NOMO-1 (cell line): ENCODE measurements at regions not wholly inside any gene's neighbourhood (a gene's known extent, or its start where the extent isn't known, plus 50 kb on each side); places are given as distances from the start of the nearest gene placed in this dataset.
A peak's percentile ranks its signal among the peaks of the same experiment; 100 is the strongest.

Source experiments
- DNase-seq, 2 experiments: peaks; one replicate each; lab custom pipeline; 2025; ENCODE audit not compliant: unreplicated experiment in 2 of 2; lab: John Stamatoyannopoulos, UW

DNA sequence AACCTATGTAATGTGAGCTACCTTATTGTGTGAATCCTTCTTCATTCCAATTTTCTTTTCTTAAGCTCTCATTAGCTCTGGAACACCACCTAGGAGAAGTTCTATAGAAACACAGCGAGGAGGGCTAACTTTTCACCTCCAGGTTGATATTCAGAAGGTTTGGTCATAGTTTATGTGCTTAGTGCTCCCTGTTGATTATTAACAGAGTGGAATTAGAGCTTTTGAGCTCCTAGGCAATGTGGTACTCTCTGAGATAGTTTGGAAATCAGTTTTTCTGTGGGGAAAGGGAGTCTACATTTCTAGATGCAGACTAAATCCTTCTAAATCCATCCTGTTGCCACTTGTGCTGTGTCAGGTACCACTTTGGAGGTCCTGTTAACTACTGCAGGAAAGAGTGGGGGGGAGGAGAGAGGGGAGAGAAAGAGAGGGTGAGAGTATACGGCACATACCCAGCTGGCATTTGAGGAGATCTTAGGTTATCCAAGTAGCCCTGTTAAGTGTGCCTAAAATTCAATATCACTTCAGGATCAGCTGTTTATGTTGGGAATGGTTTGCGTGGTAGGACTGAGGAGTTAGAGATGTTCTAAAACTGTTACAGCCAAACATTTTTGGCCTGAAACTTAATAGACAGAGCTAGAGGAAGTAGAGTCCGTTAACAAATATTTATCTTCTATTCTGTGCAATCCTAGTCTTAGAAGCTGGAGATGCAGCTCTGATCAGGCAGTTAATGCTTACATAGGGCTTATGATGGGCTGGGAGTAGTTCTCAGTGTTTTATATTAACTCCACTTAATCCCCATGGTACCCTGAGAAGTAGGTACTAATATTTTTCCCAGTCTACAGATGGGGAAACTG, 117.5 kb upstream of the PROK2 start:
- no peak for DNase-seq

DNA sequence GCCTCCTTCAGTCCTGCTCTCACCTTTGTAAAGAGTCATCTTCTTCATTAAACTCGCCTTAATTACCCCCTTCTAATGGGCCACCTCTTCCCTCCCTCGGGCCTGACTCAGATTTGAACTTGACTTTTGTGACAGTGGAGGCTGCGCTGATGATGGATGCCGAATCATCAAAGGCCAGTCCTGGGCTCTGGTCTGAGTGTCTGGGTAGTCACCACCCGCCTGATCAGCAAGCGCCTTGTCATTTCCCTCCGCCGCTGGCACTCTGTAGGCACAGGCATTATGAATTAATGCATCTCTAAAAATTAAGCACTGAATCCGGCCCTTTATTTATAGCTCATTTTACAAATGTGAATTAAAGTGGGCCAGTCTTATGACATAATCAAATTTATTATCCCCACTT, 116.7 kb upstream of the PROK2 start:
- no peak for DNase-seq

DNA sequence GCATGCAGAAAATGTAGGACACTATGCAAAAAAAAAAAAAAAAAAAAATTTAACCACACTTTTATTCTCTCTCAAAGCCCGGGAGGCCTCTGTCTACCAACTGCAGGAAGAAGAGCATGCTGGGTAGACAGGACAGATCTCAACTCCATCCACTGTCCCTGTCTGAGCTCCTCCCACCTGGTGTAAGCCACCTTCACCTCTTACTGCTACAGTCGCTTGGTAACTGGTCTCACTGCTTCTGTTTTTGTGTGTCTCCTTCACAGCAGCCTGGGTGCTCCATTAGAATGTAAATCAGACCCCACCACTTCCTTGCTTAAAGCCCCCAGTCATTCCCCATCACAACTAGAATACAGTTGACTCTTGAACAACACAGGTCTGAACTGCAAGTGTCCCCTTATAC, 115.1 kb upstream of the PROK2 start:
- peak in 1 of 2 experiments; percentile 8 for DNase-seq

DNA sequence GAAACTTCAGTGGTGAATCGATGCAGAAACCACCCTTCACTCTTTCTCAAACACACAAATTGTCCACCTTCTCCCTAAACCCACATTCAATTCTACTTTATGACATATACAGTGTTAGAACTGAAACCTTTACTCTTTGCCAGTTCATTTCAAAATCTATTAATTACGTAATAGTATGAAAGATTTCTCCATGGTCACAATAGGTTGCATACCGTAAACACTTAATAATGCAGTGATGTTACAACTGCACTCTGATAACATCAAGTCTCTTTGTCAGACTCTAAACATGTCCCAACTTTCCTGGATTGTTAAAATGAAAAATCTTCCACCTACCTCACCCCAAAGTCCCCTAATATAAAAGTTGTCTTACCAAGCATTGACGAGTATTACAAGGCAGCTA, 111.8 kb upstream of the PROK2 start:
- DNase-seq, result no peak

DNA sequence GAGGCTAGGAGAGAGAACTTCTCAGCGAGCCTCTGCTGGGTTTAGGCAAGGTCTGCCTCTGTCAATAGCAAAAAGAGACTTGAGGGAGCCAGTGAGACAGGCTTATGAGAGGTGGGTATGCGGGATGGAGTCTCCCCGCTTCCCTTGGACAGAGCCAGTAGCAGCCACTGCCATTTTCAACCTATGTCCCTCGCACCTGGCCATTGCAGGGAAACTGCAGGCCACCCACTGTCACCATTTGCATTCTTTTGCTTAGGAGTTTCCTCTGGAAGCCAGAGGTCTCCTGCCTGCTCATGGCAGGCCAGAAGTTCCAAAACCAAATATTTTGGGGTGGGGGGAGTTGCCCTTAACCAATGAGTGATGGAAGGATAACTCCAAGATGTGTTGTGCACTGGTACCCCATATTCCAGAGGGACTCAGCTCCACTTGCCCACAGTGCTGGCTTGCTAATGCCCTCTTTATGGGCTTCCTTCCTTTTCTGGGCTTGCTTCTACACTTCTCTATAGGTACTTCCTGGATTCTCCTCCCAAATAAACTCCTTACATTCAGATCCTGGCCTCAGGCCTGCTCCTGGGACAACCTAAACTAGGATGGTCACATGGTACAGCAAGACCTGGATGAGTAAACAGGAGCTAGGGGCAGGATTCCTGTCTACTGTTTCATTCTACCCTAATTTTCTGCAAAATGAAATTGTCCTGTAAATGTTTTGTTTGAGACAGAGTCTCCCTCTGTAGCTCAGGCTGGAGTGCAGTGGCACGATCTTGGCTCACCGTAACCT, 108.9 kb upstream of the PROK2 start:
- DNase-seq, result no peak

DNA sequence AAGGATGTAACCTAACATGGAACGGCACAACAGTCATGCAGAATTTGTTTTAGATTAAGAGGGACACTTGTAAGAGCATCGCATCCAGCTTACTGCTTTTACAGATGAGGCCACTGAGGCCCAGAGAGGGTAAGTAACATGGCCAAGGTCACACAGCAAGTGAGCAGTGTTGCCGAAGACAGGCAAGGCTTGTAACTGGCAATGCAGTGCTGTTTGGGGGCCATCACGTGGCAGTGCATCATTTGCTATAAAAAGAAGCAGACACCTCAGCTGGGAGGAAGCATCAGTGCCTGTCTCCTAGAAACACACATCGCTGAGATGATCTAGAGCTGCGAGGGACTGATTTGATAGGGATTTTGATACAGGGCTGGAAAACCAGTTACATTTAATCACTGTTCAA, 108.2 kb upstream of the PROK2 start:
- no peak for DNase-seq

DNA sequence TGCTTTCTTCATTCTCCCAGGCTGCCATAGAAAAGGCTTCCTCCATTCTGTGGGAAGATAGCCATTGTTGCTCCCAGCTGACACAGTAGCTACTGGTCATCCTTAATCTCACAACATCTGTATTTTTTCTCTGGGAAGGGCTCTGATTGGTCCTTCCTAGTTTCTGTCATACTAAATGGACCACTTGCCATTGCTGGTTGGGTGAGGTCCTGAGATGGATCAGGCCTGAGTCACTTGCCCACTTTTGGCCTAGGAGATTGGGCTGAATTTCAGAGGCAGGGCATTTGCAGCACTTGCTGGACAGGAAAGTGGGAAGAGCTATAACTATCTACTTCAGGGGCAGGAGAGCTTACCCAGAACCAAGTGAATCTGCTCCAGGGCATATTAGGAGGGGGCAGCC, 106.5 kb upstream of the PROK2 start:
- no peak for DNase-seq

DNA sequence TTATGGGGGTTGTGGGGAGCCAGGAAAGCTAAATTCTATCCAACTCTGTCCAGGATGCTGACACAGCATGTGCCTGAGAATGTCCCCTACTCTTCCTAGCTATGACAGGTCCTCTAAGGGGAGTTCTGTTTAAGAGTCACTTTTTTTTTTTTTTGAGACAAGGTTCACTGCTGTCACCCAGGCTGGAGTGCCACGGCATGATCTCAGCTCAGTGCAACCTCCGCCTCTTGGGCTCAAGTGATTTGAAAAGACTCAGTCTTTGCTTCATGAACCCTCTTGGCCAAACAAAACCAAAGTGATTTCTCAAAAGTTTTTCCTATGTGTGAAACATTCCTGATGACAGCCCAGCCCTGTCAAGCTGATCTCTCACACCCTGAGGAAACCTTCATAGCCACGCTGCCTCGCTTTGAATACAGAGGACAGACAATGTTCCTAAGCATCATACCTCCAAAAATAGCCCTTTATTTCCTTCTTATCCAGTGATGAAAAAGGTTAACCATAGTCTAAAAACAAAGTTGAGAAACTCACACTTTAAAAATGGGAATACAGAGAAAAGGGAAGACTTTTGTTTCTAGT, 105.5 kb upstream of the PROK2 start:
- no peak for DNase-seq

DNA sequence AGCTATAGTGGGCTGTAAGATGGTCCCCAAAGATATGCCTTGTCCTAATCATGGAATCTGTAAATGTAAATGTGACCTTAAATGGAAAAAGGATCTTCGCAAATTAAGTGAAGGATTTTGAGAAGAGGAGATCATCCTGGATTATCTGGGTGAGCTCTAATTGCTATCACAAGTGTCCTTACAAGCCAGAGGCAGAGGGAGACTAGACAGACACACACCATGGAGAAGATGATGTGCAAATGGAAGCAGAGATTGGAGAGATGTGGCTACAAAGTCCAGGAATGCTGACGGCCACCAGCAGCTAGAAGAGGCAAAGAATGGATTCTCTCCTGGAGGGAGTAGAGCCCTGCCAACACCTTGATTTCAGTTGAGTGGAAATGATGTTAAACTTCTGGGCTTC, 102.3 kb upstream of the PROK2 start:
- DNase-seq, result no peak

DNA sequence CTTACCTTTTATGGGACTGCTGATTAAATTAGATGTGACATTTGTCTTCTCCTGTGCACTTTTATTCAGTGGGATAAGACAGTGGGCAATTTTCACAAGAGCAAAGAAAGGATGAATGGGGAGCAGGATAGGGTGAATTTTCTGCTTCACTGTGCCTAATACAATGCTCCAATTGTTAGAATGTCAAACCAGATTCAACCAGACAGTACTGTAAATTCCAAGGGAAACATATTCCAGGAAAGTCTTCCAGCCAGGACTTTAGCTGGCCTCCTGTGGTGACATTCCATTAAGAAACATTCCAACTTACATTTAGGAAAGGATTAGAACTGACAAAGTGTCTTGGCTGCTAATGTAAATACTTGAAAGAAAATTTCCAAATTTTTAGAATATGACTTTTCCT, 100.1 kb upstream of the PROK2 start:
- DNase-seq, result no peak

DNA sequence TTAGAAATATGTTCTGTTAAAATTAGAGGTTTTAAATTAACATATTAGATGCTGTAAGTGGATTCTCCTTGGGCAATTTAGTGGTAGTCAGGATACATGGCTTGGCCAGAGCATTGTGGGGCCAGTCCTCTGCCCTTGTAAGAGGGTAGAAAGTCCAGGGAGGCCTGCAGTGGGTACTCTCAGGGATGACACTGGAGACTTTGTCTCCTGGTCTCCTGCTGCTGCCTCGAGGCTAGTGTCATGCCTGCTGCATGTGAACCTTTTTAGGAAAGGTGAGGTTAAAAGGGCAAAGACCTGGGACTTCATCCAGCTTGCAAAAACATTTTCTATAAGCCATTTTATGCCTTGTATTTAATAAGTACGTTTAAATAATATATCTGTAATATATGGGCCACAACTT, 96.8 kb upstream of the PROK2 start:
- DNase-seq, result no peak

DNA sequence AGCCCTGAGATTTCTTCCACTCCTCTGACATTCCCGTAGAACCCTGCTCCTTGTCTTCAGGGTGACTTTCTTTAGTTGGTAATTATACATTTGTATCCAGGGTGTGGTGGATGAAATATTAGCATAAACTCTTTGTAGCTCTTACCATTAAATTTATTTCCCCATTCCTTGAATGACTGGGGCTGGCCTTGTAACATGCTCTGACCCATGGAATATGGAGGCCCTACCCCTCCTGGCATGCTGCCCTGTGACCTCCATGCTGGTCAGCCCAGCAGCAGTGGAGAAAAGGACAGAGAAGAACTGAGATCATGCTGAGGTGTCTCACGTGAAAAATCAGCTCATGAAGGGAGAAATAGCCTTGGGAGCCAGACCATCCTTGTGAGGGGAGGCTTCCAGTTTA, 96.1 kb upstream of the PROK2 start:
- DNase-seq, result no peak

DNA sequence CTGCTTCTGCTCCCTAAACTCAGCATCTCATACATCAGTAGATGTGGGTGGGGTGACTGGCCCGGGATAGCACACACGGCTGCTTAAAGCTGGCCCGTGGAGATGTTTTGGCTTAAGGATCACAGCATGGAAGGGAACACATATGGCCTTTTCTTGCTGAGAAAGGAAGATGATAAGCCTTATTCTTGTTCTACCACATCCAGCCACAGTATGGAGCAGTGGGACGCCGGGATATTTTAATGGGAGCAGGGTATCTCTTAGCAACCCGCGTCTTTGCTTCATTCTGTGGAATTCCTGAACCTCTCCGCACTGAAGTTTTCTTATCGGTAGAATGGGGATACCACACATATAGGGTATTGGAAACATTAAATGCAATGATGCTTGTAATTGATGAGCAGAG, 94.1 kb upstream of the PROK2 start:
- DNase-seq, result no peak

DNA sequence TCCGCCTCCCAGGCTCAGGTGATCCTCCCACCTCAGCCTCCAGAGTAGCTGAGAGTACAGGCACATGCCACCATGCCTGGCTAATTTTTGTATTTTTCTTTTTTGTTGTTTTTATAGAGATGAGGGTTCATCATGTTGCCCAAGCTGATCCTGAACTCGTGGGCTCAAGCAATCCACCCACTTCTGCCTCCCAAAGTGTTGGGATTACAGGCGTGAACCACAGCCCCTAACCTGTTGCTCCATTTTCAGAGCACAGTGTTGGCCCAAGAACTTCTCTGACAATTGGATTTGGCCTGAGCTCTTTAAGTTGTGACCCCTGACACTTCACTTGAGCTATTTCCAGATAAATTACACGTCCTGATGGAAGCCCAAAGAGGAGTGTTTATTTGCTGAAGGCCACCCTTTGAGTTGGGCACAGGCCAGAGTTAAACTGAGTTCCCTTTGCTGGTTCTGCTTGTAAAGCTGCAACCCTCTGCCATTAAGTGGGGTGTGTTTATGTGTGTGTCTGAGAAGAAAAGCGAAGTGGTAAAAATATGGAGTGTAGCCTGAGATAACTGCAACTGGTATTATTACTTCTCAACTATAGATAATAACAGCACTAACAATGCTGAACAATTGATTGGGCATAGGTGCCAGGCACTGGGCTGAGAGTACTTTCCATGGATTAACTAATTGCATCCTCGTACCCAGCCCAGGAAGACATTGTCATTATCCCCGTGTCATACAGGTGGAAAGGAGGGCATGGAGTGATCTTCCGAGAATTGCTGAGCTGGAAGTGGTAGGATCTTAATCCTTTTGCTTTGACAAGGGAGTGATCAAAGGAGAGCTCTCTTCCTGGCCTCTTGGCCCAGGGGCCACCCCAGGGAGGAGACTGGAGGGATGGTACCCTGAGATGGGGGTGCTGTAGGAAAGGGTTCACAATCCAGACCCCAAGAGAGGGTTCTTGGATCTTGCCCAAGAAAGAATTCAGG, 91.5 kb upstream of the PROK2 start:
- DNase-seq, result no peak

DNA sequence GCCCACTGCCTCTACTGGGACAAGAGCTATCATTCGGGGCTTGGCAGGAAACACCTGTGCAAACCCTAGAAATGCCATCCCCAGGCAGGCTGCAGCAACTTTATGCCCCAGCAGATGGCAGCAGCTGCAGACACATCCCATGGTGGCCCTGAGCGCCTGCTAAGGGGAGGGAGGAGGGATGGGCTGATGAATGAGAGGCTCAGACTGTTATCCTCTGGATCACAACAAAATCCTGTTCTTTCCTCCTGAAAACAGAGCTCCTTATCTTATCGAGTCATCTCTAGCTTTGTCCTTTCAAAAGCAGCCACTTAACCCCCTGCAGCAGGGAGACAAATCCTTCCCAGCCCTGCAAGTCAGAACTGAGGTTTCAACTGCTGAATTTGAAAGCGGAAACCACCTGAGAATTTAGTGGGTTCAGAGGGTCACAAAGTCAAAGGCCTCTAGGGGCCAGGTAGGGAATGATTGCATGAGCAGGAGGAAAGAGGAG, 90.6 kb upstream of the PROK2 start:
- peak; percentile 38 to 50 for DNase-seq

DNA sequence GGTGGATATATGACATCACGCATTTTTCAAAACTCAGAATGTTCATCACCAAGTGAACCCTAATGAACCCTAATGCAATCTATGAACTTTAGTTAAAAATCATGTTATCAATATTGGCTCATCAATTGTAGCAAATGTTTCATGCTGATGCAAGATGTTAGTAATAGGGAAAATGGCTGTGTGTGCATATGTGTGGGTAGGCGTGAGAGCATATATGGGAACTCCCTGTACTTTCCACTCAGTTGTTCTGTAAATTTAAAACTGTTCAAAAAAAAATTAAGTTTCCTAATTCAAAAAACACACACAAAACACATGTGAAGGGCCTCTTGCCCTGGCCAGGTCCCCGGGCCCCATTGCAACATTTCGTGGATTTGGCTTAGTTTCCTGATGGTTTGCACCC, 89.7 kb upstream of the PROK2 start:
- no peak for DNase-seq

DNA sequence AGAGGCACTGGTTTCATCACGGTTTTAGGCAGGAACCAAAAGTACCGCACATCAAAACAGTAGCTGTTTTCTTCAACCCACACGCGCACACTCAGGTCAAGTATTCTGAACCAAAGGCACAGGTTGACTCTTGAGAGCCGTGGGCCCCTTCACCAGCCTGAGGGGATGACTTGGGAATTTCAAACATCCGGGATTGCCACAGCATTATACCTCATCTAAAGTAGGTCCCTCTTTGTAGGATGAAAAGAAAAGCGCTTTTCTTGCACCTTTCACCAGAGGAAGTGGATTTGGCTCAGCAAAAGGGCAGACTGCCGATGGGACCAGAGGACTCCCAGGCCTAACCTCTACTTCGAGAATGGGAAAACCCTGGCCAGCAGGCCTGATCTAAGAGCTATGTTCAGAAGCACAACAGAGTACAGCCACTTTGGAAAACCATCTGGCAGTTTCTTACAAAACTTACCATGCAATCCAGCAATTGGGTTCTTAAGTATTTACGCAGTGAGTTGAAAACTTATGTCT, 88.2 kb upstream of the PROK2 start:
- DNase-seq, result no peak

DNA sequence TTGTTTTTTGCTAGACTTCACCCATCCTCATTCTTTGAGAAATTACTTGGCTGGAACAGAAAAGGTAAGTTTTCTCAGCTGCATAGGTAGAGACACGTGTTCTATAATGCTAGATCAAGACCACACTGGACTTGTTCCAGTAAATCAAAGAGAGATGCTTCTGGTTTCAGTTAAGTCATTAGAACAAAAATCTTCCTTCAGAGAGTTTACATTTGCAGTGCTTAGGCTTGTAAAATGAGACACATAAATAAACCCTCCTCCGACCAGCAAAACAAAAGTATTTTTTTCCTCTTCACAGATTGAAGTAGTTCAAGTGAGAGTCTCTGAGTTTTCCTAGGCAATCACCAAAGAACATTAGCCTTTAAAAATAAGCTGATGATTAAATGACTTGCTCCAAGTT, 87.3 kb upstream of the PROK2 start:
- DNase-seq, result no peak

DNA sequence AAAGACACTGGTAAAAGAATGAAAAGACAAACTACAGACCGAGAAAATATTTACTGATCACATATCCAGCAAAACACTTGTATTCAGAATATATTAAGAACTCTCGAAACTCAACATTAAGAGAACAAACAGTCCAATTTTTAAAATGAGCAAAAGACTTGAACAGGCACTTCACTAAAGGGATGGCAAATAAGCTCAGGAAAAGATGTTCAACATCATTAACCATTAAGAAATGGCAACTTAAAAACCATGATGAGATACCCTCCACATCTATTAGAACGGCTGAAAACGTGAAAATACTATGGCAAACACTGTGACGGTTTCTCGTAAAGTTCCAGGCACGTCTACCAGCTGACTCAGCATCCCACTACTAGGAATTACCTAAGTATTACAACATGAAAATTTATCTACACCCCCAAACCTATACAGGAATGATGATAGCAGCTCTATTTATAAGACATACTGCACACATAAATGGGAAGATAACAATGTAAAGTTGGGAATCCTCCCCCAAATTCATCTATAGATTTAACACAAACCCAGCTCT, 86.1 kb upstream of the PROK2 start:
- no peak for DNase-seq

DNA sequence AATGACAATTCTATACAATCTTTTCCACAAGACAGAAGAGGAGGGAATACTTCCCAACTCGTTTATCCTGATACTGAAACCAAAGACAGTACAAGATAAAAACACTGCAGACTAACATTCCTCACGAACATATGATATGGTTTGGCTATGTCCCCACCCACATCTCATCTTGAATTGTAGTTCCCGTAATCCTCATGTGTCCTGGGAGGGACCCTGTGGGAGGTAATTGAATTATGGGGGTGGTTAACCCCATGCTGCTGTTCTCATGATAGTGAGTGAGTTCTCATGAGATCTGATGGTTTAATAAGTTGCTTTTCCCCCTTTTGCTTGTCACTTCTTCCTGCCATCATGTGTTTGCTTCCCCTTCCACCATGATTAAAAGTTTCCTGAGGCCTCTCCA, 83.9 kb upstream of the PROK2 start:
- no peak for DNase-seq
